PC-3 (cell line): ENCODE measurements at regions not wholly inside any gene's neighbourhood (a gene's known extent, or its start where the extent isn't known, plus 50 kb on each side); places are given as distances from the start of the nearest gene placed in this dataset.

Experiments used
- EZH2 ChIP-seq: fragments of 300-600 bp; sonication (generic); IDR thresholded peaks from one replicate; pipeline ENCODE4 v1.6.1; 2017; ENCODE audit warnings: antibody characterized with exemption, mild to moderate bottlenecking, low read length; ENCODE audit not compliant: unreplicated experiment
- TF ChIP-seq, protein P1 (sequence below): fragments of 300-600 bp; sonication (generic); conservative IDR thresholded peaks from 2 replicates; pipeline ENCODE4 v1.5.1; 2017; ENCODE audit warnings: antibody characterized with exemption, low read depth, mild to moderate bottlenecking, low read length

DNA sequence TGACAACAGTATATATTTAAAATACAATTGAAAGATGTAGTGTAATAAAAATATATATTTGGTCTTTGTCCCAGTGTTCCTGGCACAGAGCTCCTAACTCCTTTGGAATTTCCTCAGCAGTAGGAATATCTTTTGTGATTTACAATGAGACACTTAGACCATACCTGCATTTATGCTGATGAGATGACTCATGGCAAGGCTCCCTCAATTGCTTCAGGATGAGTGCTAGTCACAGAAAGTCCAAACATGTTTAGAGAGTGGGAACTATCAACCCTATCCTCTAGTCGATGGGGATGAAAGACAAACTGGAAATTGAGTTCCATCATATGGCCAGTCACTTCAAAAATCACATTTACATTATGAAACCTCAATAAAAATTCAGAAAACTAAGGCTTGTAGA is 588.3 kb upstream of the LMCD1 start:
- TF ChIP-seq, protein P1, sequence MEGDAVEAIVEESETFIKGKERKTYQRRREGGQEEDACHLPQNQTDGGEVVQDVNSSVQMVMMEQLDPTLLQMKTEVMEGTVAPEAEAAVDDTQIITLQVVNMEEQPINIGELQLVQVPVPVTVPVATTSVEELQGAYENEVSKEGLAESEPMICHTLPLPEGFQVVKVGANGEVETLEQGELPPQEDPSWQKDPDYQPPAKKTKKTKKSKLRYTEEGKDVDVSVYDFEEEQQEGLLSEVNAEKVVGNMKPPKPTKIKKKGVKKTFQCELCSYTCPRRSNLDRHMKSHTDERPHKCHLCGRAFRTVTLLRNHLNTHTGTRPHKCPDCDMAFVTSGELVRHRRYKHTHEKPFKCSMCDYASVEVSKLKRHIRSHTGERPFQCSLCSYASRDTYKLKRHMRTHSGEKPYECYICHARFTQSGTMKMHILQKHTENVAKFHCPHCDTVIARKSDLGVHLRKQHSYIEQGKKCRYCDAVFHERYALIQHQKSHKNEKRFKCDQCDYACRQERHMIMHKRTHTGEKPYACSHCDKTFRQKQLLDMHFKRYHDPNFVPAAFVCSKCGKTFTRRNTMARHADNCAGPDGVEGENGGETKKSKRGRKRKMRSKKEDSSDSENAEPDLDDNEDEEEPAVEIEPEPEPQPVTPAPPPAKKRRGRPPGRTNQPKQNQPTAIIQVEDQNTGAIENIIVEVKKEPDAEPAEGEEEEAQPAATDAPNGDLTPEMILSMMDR = no peak
- no peak for TF ChIP-seq EZH2
